Thyroid gland (tissue), 4 donors: ENCODE measurements at regions not wholly inside any gene's neighbourhood (a gene's known extent, or its start where the extent isn't known, plus 50 kb on each side); places are given as distances from the start of the nearest gene placed in this dataset.
"Not testable (repeated sequence)": the region's sequence is repeated elsewhere in the genome, so short reads cannot be mapped to it uniquely, and the experiment has no call there.

Experiments
- DNase-seq, 2 donors: peaks; one replicate each; pipeline ENCODE4 v3.0.0-alpha.2; 2019
- H3K27ac ChIP-seq, 3 donors: fragments of 200-600 bp; sonication (generic); 1 replicate in 2 of 3; 2 replicates in 1 of 3; pipeline ENCODE4 v1.5.1; 2016 to 2019; ENCODE audit warnings: mild to moderate bottlenecking in 1 of 3, moderate library complexity in 1 of 3
- H3K27me3 ChIP-seq: fragments of 200-600 bp; sonication (generic); one replicate; pipeline ENCODE4 v1.5.1; 2019
- H3K36me3 ChIP-seq, 2 donors: fragments of 200-600 bp; sonication (generic); one replicate each; pipeline ENCODE4 v1.5.1; 2016 to 2019
- H3K4me1 ChIP-seq, 2 donors: fragments of 200-600 bp; sonication (generic); one replicate each; pipeline ENCODE4 v1.5.1; 2017 to 2019
- H3K4me3 ChIP-seq, 3 donors: fragments of 200-600 bp; sonication (generic); replicated peaks in 1 of 3; 1 replicate in 2 of 3; 2 replicates in 1 of 3; pipeline ENCODE4 v1.5.1; 2016; ENCODE audit warnings: mild to moderate bottlenecking in 1 of 3
- H3K9me3 ChIP-seq: fragments of 200-600 bp; sonication (generic); one replicate; pipeline ENCODE4 v1.5.1; 2017
- CTCF ChIP-seq, 6 experiments: fragments of 200-600 bp in 3 of 6; fragments of 450-650 bp in 3 of 6; sonication (generic) in 3 of 6; IDR thresholded peaks; one replicate each; pipeline ENCODE4 v1.5.1; 2016 to 2019; ENCODE audit warnings: antibody characterized with exemption in 6 of 6, mild to moderate bottlenecking in 2 of 6, inconsistent platforms in 1 of 6, moderate library complexity in 1 of 6
- POLR2A ChIP-seq, 2 donors: fragments of 450-650 bp; IDR thresholded peaks; one replicate each; pipeline ENCODE4 v1.6.1; 2017; ENCODE audit warnings: antibody characterized with exemption in 2 of 2, mild to moderate bottlenecking in 2 of 2, moderate library complexity in 1 of 2
- WGBS, 2 donors: methylation state at CpG; one replicate each; pipeline ENCODE4 v1.1.5; 2017; 5-methylcytosine and 5-hydroxymethylcytosine counted together
- intact Hi-C: fragments of 100-400 bp; cut with DNase I; formaldehyde crosslinking; loops from one replicate; pipeline ENCODE4 v1.15.1; 2023

- intact Hi-C loops, result no loop called here
- Histone ChIP-seq H3K4me1 (no peaks in the 10 kb centered on the region), H3K27me3 (no peaks in the 10 kb centered on the region), H3K4me3 (no peak overlapping the region), H3K27ac (no peak overlapping the region), H3K36me3 (no peaks in the 10 kb centered on the region), H3K9me3 (no peaks in the 10 kb centered on the region)
- DNase-seq, result no peak
- TF ChIP-seq POLR2A (IDR thresholded peaks at IDR 0.05), result no peak
- no peak for TF ChIP-seq CTCF (IDR thresholded peaks at IDR 0.05)
- WGBS, 2 donors, result 96 to 97% methylated on average over 4 to 12 of the region's 12 CpGs
Measured at GRCh38 chr16:87123356-87124001, 193.7 kb downstream of the C16orf95 start.

- DNase-seq, H3K27ac ChIP-seq, H3K27me3 ChIP-seq, intact Hi-C loops, H3K9me3 ChIP-seq, H3K36me3 ChIP-seq, H3K4me1 ChIP-seq, H3K4me3 ChIP-seq: not testable (repeated sequence)
- WGBS, 2 donors, result 94 to 96% methylated on average over 9 of the region's 9 CpGs
Measured at GRCh38 chr16:87124405-87124804, 192.8 kb downstream of the C16orf95 start.

GRCh38 chr16:87125206-87126155, 191.7 kb downstream of the C16orf95 start:
- Histone ChIP-seq H3K9me3 (no peaks in the 10 kb centered on the region), H3K4me3 (no peak overlapping the region), H3K36me3 (no peaks in the 10 kb centered on the region), H3K4me1 (no peaks in the 10 kb centered on the region), H3K27ac (no peak overlapping the region), H3K27me3 (no peaks in the 10 kb centered on the region)
- 74 to 82% methylated on average over 14 to 35 of the region's 38 CpGs for WGBS, 2 donors
- DNase-seq, result no peak
- no peak for TF ChIP-seq CTCF (IDR thresholded peaks at IDR 0.05)
- intact Hi-C loops, result no loop called here

- 53 to 57% methylated on average over 13 of the region's 13 CpGs for WGBS, 2 donors
- Histone ChIP-seq H3K4me3 (no peak overlapping the region), H3K4me1 (no peaks in the 10 kb centered on the region), H3K36me3 (no peaks in the 10 kb centered on the region), H3K27ac (no peak overlapping the region), H3K9me3 (no peaks in the 10 kb centered on the region), H3K27me3 (no peaks in the 10 kb centered on the region)
- no peak for DNase-seq
- intact Hi-C loops, result no loop called here
- no peak for TF ChIP-seq CTCF (IDR thresholded peaks at IDR 0.05)
- TF ChIP-seq POLR2A (IDR thresholded peaks at IDR 0.05), result no peak
Measured at GRCh38 chr16:87126403-87127025, 190.7 kb downstream of the C16orf95 start.

GRCh38 chr16:87127061-87127765, 190.0 kb downstream of the C16orf95 start:
- TF ChIP-seq CTCF (IDR thresholded peaks at IDR 0.05), result no peak
- no peak for TF ChIP-seq POLR2A (IDR thresholded peaks at IDR 0.05)
- no peaks in the 10 kb centered on the region for H3K27me3 ChIP-seq
- DNase-seq, result no peak
- intact Hi-C loops, result no loop called here
- H3K9me3 ChIP-seq, result no peaks in the 10 kb centered on the region
- no peaks in the 10 kb centered on the region for H3K4me1 ChIP-seq
- H3K36me3 ChIP-seq, result no peaks in the 10 kb centered on the region
- 17 to 18% methylated on average over 13 to 16 of the region's 23 CpGs for WGBS, 2 donors
- H3K27ac ChIP-seq, result no peak overlapping the region
- no peak overlapping the region for H3K4me3 ChIP-seq
